ENCODE measurements at regions not wholly inside any gene's neighbourhood (a gene's known extent, or its start where the extent isn't known, plus 50 kb on each side); places are given as distances from the start of the nearest gene placed in this dataset.

DNA sequence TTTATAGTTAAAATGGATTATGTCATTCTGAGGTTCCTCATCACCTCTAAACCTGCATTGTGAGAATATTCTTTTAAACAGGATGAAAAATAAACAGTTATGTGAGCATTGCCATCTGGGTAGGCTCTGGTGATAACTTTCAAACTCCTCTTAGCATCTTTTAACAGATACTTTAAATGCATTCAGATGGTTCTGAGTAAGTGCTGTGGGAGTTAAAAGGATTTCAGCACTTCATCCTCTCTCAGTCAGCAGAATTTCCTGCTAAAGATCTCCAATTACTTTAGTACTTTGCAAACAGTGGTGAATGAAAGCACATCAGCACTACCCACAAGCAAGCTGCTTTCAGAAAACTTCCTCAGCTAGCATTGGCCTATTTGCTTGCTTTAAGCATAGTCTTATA lies 59.3 kb upstream of the TMTC1 start:
- no peak for DNase-seq

DNA sequence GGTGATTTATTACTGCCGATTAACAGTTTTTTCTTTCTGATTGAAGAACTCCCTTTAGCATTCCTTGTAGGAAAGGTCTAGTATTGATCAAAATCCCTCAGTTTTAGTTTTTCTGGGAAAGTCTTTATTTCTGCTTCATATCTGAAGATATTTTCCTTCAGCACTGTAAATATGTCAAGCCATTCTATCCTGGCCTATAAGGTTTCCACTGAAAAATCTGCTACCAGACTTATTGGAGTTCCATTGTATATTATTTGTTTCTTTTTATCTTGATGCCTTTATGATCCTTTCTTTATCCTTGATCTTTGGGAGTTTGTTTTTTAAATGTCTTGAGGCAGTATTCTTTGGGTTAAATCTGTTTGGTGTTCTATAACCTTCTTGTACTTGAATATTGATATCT lies 55.0 kb upstream of the TMTC1 start:
- DNase-seq = no peak
